KMS-11 (cell line): ENCODE measurements at regions not wholly inside any gene's neighbourhood (a gene's known extent, or its start where the extent isn't known, plus 50 kb on each side); places are given as distances from the start of the nearest gene placed in this dataset.
"Not testable (repeated sequence)": the region's sequence is repeated elsewhere in the genome, so short reads cannot be mapped to it uniquely, and the experiment has no call there.

Experiments used
- H2AFZ ChIP-seq: fragments of 200-600 bp; sonication (generic); 2 replicates; pipeline ENCODE4 v1.6.1; 2016; ENCODE audit warnings: antibody characterized with exemption, mixed run types, low read depth
- H3K27ac ChIP-seq: fragments of 200-600 bp; sonication (generic); 2 replicates; pipeline ENCODE4 v1.6.1; 2016; ENCODE audit warnings: mild to moderate bottlenecking, mixed run types
- H3K27me3 ChIP-seq: fragments of 200-600 bp; sonication (generic); 2 replicates; pipeline ENCODE4 v1.6.1; 2017; ENCODE audit warnings: mild to moderate bottlenecking, low read depth, mixed run types, moderate library complexity; ENCODE audit not compliant: insufficient read depth
- H3K36me3 ChIP-seq: fragments of 200-600 bp; sonication (generic); 2 replicates; pipeline ENCODE4 v1.6.1; 2017; ENCODE audit warnings: mild to moderate bottlenecking, mixed run types; ENCODE audit not compliant: insufficient read depth
- H3K4me1 ChIP-seq: fragments of 200-600 bp; sonication (generic); 2 replicates; pipeline ENCODE4 v1.6.1; 2016; ENCODE audit warnings: mild to moderate bottlenecking, low read depth, mixed run types; ENCODE audit not compliant: poor library complexity, severe bottlenecking
- H3K4me2 ChIP-seq: fragments of 200-600 bp; sonication (generic); 2 replicates; pipeline ENCODE4 v1.7.0; 2016; ENCODE audit warnings: mild to moderate bottlenecking, mixed run types
- H3K4me3 ChIP-seq: fragments of 200-600 bp; sonication (generic); IDR thresholded peaks from 2 replicates; pipeline ENCODE4 v1.6.1; 2017; ENCODE audit warnings: low read depth, low read length, mixed read lengths; ENCODE audit not compliant: insufficient read depth
- H3K79me2 ChIP-seq: fragments of 200-600 bp; sonication (generic); 2 replicates; pipeline ENCODE4 v1.6.1; 2016; ENCODE audit warnings: low read depth, mixed run types; ENCODE audit not compliant: insufficient read depth
- H3K9ac ChIP-seq: fragments of 200-600 bp; sonication (generic); 2 replicates; pipeline ENCODE4 v1.6.1; 2016; ENCODE audit warnings: mild to moderate bottlenecking, mixed run types
- H4K20me1 ChIP-seq: fragments of 200-600 bp; sonication (generic); 2 replicates; pipeline ENCODE4 v1.6.1; 2016; ENCODE audit warnings: mild to moderate bottlenecking, mixed run types; ENCODE audit not compliant: insufficient read depth
- TF ChIP-seq, protein P1 (sequence below): fragments of 200-600 bp; sonication (generic); conservative IDR thresholded peaks from 2 replicates; pipeline ENCODE4 v1.6.1; 2017; ENCODE audit warnings: low read depth, mild to moderate bottlenecking, antibody characterized with exemption, low read length, moderate library complexity, mixed read lengths

DNA sequence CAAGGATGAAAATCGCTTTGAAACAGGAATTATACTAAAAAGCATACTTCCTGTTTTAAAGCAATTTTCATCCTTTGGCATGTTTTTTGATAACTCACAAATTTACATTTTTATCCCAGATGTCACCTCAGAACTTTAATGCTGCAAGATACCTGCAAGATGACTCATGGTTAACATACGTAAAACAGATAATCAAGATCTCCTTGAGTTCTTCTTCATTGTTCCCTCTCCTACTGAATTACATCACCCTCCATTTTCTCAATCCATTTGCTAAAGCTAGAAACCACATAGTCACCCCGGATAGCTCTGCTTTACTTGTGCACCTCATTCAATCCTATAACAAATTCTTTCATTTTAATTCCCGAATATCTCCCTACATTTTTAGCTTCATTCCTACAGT lies 1114.2 kb downstream of the PLA2G4A start:
- Histone ChIP-seq H3K36me3 (no peaks in the 10 kb centered on the region), H3K4me2 (no peak overlapping the region), H3K4me3 (no peak overlapping the region), H3K4me1 (no peaks in the 10 kb centered on the region), H4K20me1 (no peaks in the 10 kb centered on the region), H3K27ac (no peak overlapping the region), H3K9ac (no peak overlapping the region), H3K27me3 (no peaks in the 10 kb centered on the region), H2AFZ (no peak overlapping the region), H3K79me2 (no peaks in the 10 kb centered on the region)
- TF ChIP-seq, protein P1, sequence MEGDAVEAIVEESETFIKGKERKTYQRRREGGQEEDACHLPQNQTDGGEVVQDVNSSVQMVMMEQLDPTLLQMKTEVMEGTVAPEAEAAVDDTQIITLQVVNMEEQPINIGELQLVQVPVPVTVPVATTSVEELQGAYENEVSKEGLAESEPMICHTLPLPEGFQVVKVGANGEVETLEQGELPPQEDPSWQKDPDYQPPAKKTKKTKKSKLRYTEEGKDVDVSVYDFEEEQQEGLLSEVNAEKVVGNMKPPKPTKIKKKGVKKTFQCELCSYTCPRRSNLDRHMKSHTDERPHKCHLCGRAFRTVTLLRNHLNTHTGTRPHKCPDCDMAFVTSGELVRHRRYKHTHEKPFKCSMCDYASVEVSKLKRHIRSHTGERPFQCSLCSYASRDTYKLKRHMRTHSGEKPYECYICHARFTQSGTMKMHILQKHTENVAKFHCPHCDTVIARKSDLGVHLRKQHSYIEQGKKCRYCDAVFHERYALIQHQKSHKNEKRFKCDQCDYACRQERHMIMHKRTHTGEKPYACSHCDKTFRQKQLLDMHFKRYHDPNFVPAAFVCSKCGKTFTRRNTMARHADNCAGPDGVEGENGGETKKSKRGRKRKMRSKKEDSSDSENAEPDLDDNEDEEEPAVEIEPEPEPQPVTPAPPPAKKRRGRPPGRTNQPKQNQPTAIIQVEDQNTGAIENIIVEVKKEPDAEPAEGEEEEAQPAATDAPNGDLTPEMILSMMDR: no peak

DNA sequence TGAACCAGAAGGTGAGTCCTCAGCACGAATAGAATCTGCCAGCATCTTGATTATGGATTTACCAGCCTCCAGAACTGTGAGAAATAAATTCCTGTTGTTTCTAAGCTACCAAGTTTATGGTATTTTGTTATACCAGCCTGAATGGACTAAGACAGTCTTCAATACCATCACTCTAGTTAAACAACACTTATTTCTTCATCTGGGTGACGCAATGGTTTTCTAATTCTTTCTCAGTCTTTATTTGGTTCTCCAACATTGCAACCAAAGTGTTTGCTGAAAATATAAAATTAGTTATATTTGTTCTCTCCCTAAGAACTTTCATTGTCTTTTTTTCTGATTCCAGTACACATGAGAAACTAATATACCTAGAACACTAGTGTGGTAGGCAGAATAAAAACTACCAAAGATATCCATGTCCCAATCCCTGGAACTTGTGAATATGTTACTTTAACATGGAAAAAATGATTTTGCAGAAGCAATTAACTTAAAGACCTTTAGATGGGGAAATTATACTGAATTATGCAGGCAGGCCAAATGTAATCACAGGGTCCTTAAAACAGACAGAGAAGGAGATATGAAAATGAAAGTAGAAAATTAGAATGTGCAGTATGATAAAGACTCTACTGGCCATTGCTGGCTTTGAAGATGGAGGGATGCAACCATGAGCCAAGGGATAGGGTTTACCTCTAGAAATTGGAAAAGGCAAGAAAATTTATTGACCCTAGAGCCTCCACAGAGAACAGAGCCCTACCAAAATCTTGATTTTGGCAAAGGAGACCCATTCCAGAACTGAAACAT lies 1115.1 kb downstream of the PLA2G4A start:
- H3K36me3 ChIP-seq: no peaks in the 10 kb centered on the region
- H3K4me1 ChIP-seq: no peaks in the 10 kb centered on the region
- no peak overlapping the region for H3K9ac ChIP-seq
- H3K4me2 ChIP-seq: no peak overlapping the region
- no peaks in the 10 kb centered on the region for H3K27me3 ChIP-seq
- H3K27ac ChIP-seq: no peak overlapping the region
- H2AFZ ChIP-seq: no peak overlapping the region
- no peaks in the 10 kb centered on the region for H3K79me2 ChIP-seq
- TF ChIP-seq, protein P1: no peak
- no peaks in the 10 kb centered on the region for H4K20me1 ChIP-seq
- no peak overlapping the region for H3K4me3 ChIP-seq

DNA sequence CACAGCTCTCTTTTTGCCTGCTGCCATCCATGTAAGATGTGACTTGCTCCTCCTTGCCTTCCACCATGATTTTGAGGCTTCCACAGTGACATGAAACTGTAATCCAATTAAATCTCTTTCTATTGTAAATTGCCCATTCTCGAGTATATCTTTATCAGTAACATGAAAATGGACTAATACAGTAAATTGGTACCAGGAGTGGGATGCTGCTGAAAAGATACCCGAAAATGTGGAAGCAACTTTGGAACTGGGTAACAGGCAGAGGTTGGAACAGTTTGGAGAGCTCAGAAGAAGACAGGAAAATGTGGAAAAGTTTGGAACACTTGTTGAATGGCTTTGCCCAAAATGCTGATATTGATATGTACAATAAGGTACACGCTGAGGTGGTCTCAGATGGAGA lies 1117.9 kb downstream of the PLA2G4A start:
- not testable (repeated sequence) for H3K27me3 ChIP-seq, H3K36me3 ChIP-seq

DNA sequence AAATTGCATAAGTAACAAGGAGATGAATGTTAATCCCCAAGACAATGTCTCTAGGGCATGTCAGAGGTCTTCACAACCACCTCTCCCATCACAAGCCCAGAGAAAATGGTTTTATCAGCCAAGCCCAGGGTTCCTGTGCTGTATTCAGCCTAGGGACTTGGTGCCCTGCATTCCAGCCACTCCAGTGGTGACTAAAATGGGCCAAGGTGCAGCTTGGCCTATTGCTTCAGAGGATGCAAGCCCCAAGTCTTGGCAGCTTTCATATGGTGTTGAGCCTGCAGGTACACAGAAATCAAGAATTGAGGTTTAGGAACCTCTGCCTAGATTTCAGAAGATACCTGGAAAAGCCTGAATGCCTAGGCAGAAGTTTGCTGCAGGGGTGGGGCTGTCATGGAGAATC lies 1118.6 kb downstream of the PLA2G4A start:
- TF ChIP-seq, protein P1: no peak
- no peaks in the 10 kb centered on the region for H3K27me3 ChIP-seq
- no peak overlapping the region for H3K9ac ChIP-seq
- no peaks in the 10 kb centered on the region for H3K79me2 ChIP-seq
- no peak overlapping the region for H2AFZ ChIP-seq
- no peak overlapping the region for H3K4me2 ChIP-seq
- H4K20me1 ChIP-seq: no peaks in the 10 kb centered on the region
- no peaks in the 10 kb centered on the region for H3K36me3 ChIP-seq
- no peaks in the 10 kb centered on the region for H3K4me1 ChIP-seq
- H3K4me3 ChIP-seq: no peak overlapping the region
- no peak overlapping the region for H3K27ac ChIP-seq

More for the DNA sequence above, 1117.9 kb downstream of the PLA2G4A start:
- H2AFZ ChIP-seq, H3K9ac ChIP-seq, H3K27ac ChIP-seq, H3K79me2 ChIP-seq, H3K4me2 ChIP-seq, H3K4me1 ChIP-seq, H4K20me1 ChIP-seq, H3K4me3 ChIP-seq: not testable (repeated sequence)

DNA sequence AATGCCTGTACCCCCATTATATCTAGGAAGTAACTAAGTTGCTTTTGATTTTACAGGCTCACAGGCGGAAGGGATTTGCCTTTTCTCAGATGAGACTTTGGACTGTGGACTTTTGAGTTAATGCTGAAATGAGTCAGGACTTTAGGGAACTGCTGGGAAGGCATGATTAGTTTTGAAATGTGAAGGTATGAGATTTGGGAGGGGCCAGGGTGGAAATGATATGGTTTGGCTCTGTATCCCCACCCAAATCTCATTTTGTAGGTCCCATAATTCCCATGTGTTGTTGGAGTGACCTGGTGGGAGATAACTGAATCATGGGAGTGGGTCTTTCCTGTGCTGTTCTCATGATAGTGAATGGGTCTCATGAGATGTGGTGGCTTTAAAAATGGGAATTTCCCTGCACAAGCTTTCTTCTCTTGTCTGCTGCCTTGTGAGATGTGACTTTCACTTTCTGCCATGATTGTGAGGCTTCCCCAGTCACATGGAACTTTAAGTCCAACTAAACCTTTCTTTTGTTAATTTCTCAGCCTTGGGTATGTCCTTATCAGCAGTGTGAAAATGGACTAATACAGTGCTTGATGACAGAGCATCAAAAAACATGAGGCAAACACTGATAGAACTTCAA lies 1119.5 kb downstream of the PLA2G4A start:
- no peaks in the 10 kb centered on the region for H3K27me3 ChIP-seq
- no peak overlapping the region for H2AFZ ChIP-seq
- no peak overlapping the region for H3K4me3 ChIP-seq
- H3K4me1 ChIP-seq: no peaks in the 10 kb centered on the region
- H3K4me2 ChIP-seq: no peak overlapping the region
- H3K79me2 ChIP-seq: no peaks in the 10 kb centered on the region
- no peaks in the 10 kb centered on the region for H4K20me1 ChIP-seq
- H3K27ac ChIP-seq: no peak overlapping the region
- H3K9ac ChIP-seq: no peak overlapping the region
- TF ChIP-seq, protein P1: no peak
- H3K36me3 ChIP-seq: no peaks in the 10 kb centered on the region
